Upper lobe of right lung (tissue), 1 donor: ENCODE measurements at regions not wholly inside any gene's neighbourhood (a gene's known extent, or its start where the extent isn't known, plus 50 kb on each side); places are given as distances from the start of the nearest gene placed in this dataset.

Source experiments
- ATAC-seq: fragments of 200-7000 bp; cut with Tn5 transposase; one replicate; pipeline ENCODE4 v1.9.1; 2020; ENCODE audit warnings: mild to moderate bottlenecking, moderate library complexity
- DNase-seq: peaks from one replicate; pipeline ENCODE4 v3.0.0-alpha.2; 2020
- H3K27ac ChIP-seq: fragments of 200-600 bp; one replicate; pipeline ENCODE4 v1.8.0; 2022
- H3K27me3 ChIP-seq: fragments of 200-600 bp; one replicate; pipeline ENCODE4 v1.8.0; 2022; ENCODE audit warnings: mild to moderate bottlenecking
- H3K36me3 ChIP-seq: fragments of 200-600 bp; one replicate; pipeline ENCODE4 v1.8.0; 2022
- H3K4me1 ChIP-seq: fragments of 200-600 bp; one replicate; pipeline ENCODE4 v1.8.0; 2022
- H3K4me3 ChIP-seq: fragments of 200-600 bp; one replicate; pipeline ENCODE4 v1.8.0; 2022; ENCODE audit warnings: mild to moderate bottlenecking
- H3K9me3 ChIP-seq: fragments of 200-600 bp; one replicate; pipeline ENCODE4 v1.8.0; 2022
- CTCF ChIP-seq: fragments of 200-600 bp; IDR thresholded peaks from one replicate; pipeline ENCODE4 v1.8.0; 2022; ENCODE audit warnings: antibody characterized with exemption
- intact Hi-C: fragments of 100-400 bp; cut with DNase I; formaldehyde crosslinking; loops from one replicate; pipeline ENCODE4 v1.11.0; 2022
- donor health status: DM: no; HTN: yes; CAD: no; lungs with severe emphysema.

- no peak for ATAC-seq
- H3K27me3 ChIP-seq: no peaks in the 10 kb centered on the region
- no peaks in the 10 kb centered on the region for H3K9me3 ChIP-seq
- no peak for DNase-seq
- no peak overlapping the region for H3K4me3 ChIP-seq
- no peak overlapping the region for H3K27ac ChIP-seq
- TF ChIP-seq CTCF: no peak
- H3K4me1 ChIP-seq: no peaks in the 10 kb centered on the region
- no peaks in the 10 kb centered on the region for H3K36me3 ChIP-seq
- intact Hi-C loops: no loop called here
These were observed 853.1 kb upstream of the SALL3 start for GRCh38 chr18:78126536-78126935.

- Histone ChIP-seq H3K4me3 (no peak overlapping the region), H3K4me1 (no peaks in the 10 kb centered on the region), H3K9me3 (no peaks in the 10 kb centered on the region), H3K27ac (no peak overlapping the region), H3K36me3 (no peaks in the 10 kb centered on the region), H3K27me3 (no peaks in the 10 kb centered on the region)
- no peak for DNase-seq
- ATAC-seq: no peak
- no peak for TF ChIP-seq CTCF
- intact Hi-C loops: no loop called here
These were observed 852.6 kb upstream of the SALL3 start for GRCh38 chr18:78127041-78127440.

- Histone ChIP-seq H3K27ac (no peak overlapping the region), H3K9me3 (no peaks in the 10 kb centered on the region), H3K27me3 (no peaks in the 10 kb centered on the region), H3K4me1 (no peaks in the 10 kb centered on the region), H3K36me3 (no peaks in the 10 kb centered on the region), H3K4me3 (no peak overlapping the region)
- ATAC-seq: no peak
- no peak for TF ChIP-seq CTCF
- intact Hi-C loops: no loop called here
- no peak for DNase-seq
These were observed 851.6 kb upstream of the SALL3 start for GRCh38 chr18:78128004-78128403.

GRCh38 chr18:78129260-78129659 lies 850.4 kb upstream of the SALL3 start:
- no peaks in the 10 kb centered on the region for H3K36me3 ChIP-seq
- DNase-seq: no peak
- no peak for TF ChIP-seq CTCF
- no peaks in the 10 kb centered on the region for H3K9me3 ChIP-seq
- H3K4me1 ChIP-seq: no peaks in the 10 kb centered on the region
- no peak overlapping the region for H3K4me3 ChIP-seq
- no peak for ATAC-seq
- intact Hi-C loops: no loop called here
- H3K27me3 ChIP-seq: no peaks in the 10 kb centered on the region
- H3K27ac ChIP-seq: no peak overlapping the region

GRCh38 chr18:78130232-78131195 lies 849.1 kb upstream of the SALL3 start:
- no peak overlapping the region for H3K4me3 ChIP-seq
- no peaks in the 10 kb centered on the region for H3K27me3 ChIP-seq
- no peak overlapping the region for H3K27ac ChIP-seq
- intact Hi-C loops: no loop called here
- DNase-seq (no peak), ATAC-seq (no peak)
- no peaks in the 10 kb centered on the region for H3K9me3 ChIP-seq
- no peaks in the 10 kb centered on the region for H3K36me3 ChIP-seq
- H3K4me1 ChIP-seq: no peaks in the 10 kb centered on the region
- TF ChIP-seq CTCF: no peak
